Stomach (tissue), 4 donors: ENCODE measurements at regions not wholly inside any gene's neighbourhood (a gene's known extent, or its start where the extent isn't known, plus 50 kb on each side); places are given as distances from the start of the nearest gene placed in this dataset.

ENCODE experiments used
- POLR2A ChIP-seq, 4 donors: fragments of 450-650 bp; IDR thresholded peaks; one replicate each; pipeline ENCODE4 v1.6.1; 2016; ENCODE audit warnings: antibody characterized with exemption in 4 of 4, control low read depth in 2 of 4, mild to moderate bottlenecking in 1 of 4, moderate library complexity in 1 of 4
- POLR2AphosphoS5 ChIP-seq, 3 donors: sonication (generic); formaldehyde crosslinking; IDR thresholded peaks; one replicate each; pipeline ENCODE4 v1.6.1; 2016; ENCODE audit warnings: antibody characterized with exemption in 3 of 3
- TF ChIP-seq, protein P1 (sequence below), 7 experiments: fragments of 450-650 bp in 4 of 7; fragments of 200-600 bp in 3 of 7; sonication (generic) in 3 of 7; IDR thresholded peaks; one replicate each; pipeline ENCODE4 v1.5.1; 2016 to 2019; ENCODE audit warnings: antibody characterized with exemption in 7 of 7, control low read depth in 2 of 7, mild to moderate bottlenecking in 1 of 7

DNA sequence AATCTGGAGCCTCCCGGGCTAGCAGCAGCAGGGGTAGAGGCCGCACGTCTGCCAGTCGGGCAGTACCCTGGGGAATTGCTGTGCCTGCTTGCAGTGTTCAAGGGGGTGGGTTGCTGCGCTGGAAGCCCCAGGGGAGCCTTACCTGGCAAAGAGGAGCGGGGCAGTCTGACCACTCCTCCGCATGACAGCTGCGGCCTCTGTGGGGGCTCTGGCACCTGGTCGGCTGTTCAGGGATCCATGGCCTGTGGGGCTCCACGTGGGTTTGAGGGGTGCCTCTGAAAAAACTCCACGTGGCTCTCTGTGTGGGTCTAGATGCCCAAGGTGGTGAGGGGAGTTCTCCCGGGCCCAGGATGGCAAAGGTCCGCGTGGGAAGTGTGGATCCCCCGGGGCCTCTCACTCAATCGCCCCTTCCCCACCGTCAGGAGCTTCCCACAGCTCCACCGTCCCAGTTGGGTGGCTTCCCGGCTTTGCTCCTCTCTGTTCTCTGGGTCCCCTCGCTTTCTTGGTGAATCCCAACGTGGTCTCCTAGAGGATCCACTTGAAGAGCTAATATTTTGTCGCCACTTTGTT, 184.5 kb downstream of the EFHB start:
- TF ChIP-seq, protein P1, sequence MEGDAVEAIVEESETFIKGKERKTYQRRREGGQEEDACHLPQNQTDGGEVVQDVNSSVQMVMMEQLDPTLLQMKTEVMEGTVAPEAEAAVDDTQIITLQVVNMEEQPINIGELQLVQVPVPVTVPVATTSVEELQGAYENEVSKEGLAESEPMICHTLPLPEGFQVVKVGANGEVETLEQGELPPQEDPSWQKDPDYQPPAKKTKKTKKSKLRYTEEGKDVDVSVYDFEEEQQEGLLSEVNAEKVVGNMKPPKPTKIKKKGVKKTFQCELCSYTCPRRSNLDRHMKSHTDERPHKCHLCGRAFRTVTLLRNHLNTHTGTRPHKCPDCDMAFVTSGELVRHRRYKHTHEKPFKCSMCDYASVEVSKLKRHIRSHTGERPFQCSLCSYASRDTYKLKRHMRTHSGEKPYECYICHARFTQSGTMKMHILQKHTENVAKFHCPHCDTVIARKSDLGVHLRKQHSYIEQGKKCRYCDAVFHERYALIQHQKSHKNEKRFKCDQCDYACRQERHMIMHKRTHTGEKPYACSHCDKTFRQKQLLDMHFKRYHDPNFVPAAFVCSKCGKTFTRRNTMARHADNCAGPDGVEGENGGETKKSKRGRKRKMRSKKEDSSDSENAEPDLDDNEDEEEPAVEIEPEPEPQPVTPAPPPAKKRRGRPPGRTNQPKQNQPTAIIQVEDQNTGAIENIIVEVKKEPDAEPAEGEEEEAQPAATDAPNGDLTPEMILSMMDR (IDR thresholded peaks at IDR 0.05), result no peak
- TF ChIP-seq POLR2A (IDR thresholded peaks at IDR 0.05) (no peak), POLR2AphosphoS5 (IDR thresholded peaks at IDR 0.05) (no peak)
